OCI-LY7 (cell line): ENCODE measurements at regions not wholly inside any gene's neighbourhood (a gene's known extent, or its start where the extent isn't known, plus 50 kb on each side); places are given as distances from the start of the nearest gene placed in this dataset. TPM values are rescaled to one million over a fixed set of nuclear protein-coding genes. Genes with fewer than 3 reads are reported as not detected.
"Not testable (repeated sequence)": the region's sequence is repeated elsewhere in the genome, so short reads cannot be mapped to it uniquely, and the experiment has no call there.

ENCODE experiments used
- BruUV-seq: library from RNA; stranded (reverse); fragments of 400-500 nt; replicated peaks from 2 replicates; lab custom pipeline; 2021; lab: Mats Ljungman, UMichigan
- CTCF ChIA-PET: fragments of 300-600 bp; sonication (Branson Sonifier 250); formaldehyde crosslinking; loops from one replicate; lab custom pipeline; 2022; ENCODE audit warnings: antibody characterized with exemption; ENCODE audit not compliant: unreplicated experiment; lab: Charles Lee
- POLR2A ChIA-PET: fragments of 300-600 bp; sonication (Branson Sonifier 250); formaldehyde crosslinking; loops from one replicate; lab custom pipeline; 2022; ENCODE audit warnings: antibody characterized with exemption; lab: Charles Lee
- DNase-seq: peaks from one replicate; pipeline ENCODE4 v3.0.0-alpha.2; 2015; ENCODE audit warnings: low spot score
- H2AFZ ChIP-seq: fragments of 200-600 bp; sonication (generic), shearing (Covaris generic); 2 replicates; pipeline ENCODE4 v1.6.1; 2014; ENCODE audit warnings: mild to moderate bottlenecking, antibody characterized with exemption, low read length, moderate library complexity
- H3K27ac ChIP-seq: fragments of 200-600 bp; sonication (generic); 2 replicates; pipeline ENCODE4 v1.5.1; 2014; ENCODE audit warnings: mixed run types, low read depth, mild to moderate bottlenecking, moderate library complexity, low read length, inconsistent platforms; ENCODE audit not compliant: poor library complexity, severe bottlenecking
- H3K36me3 ChIP-seq: fragments of 200-600 bp; sonication (generic); 2 replicates; pipeline ENCODE4 v1.6.1; 2014; ENCODE audit warnings: mild to moderate bottlenecking, antibody characterized with exemption, low read length, moderate library complexity, mixed read lengths; ENCODE audit not compliant: insufficient read depth
- H3K4me1 ChIP-seq: fragments of 200-600 bp; sonication (generic); 2 replicates; pipeline ENCODE4 v1.5.1; 2014; ENCODE audit warnings: mild to moderate bottlenecking, low read length; ENCODE audit not compliant: insufficient read depth, poor library complexity, severe bottlenecking
- H3K4me2 ChIP-seq: fragments of 200-600 bp; sonication (generic); 2 replicates; pipeline ENCODE4 v1.6.1; 2014; ENCODE audit warnings: mild to moderate bottlenecking, low read length
- H3K4me3 ChIP-seq: fragments of 200-600 bp; sonication (generic); 2 replicates; pipeline ENCODE4 v1.5.1; 2014; ENCODE audit warnings: mild to moderate bottlenecking, low read depth, low read length; ENCODE audit not compliant: poor library complexity, severe bottlenecking
- H3K79me2 ChIP-seq: fragments of 200-600 bp; sonication (generic); 2 replicates; pipeline ENCODE4 v1.6.1; 2016; ENCODE audit warnings: low read depth, mild to moderate bottlenecking, low read length, moderate library complexity, mixed read lengths; ENCODE audit not compliant: insufficient read depth
- H3K9me2 ChIP-seq: fragments of 200-600 bp; sonication (generic); 2 replicates; pipeline ENCODE4 v1.6.1; 2016; ENCODE audit warnings: mild to moderate bottlenecking, low read length, mixed read lengths; ENCODE audit not compliant: insufficient read depth
- H3K9me3 ChIP-seq: fragments of 200-600 bp; sonication (generic); 2 replicates; pipeline ENCODE4 v1.6.1; 2014; ENCODE audit warnings: mild to moderate bottlenecking, mixed run types, low read length, mixed read lengths
- H4K20me1 ChIP-seq: fragments of 200-600 bp; sonication (generic); 2 replicates; pipeline ENCODE4 v1.6.1; 2014; ENCODE audit warnings: mild to moderate bottlenecking, antibody characterized with exemption, low read length, moderate library complexity, mixed read lengths; ENCODE audit not compliant: insufficient read depth
- CTCF ChIP-seq: fragments of 200-600 bp; sonication (generic); conservative IDR thresholded peaks from 2 replicates; pipeline ENCODE4 v1.5.1; 2014; ENCODE audit warnings: mild to moderate bottlenecking, antibody characterized with exemption, low read length, moderate library complexity, mixed read lengths
- EZH2phosphoT487 ChIP-seq: fragments of 200-600 bp; sonication (generic); IDR thresholded peaks from 2 replicates; pipeline ENCODE4 v1.6.1; 2018; ENCODE audit warnings: low read depth, borderline replicate concordance, mild to moderate bottlenecking, mixed run types, antibody characterized with exemption, low read length, moderate library complexity, mixed read lengths
- intact Hi-C: fragments of 100-400 bp; cut with micrococcal nuclease; formaldehyde crosslinking; loops from one replicate; pipeline ENCODE4 v1.10.0; 2022; ENCODE audit not compliant: unreplicated experiment
- microRNA-seq: library from miRNA; unstranded; fragments of <30 nt; microRNA quantifications from one replicate; pipeline ENCODE4 v1.2.0, GENCODE V29; 2022; ENCODE audit warnings: borderline replicate concordance
- small RNA-seq: library from RNA; depleted of rRNA; stranded (forward); fragments of <200 nt; gene quantifications from one replicate; pipeline ENCODE3, GENCODE V24; 2014

DNA sequence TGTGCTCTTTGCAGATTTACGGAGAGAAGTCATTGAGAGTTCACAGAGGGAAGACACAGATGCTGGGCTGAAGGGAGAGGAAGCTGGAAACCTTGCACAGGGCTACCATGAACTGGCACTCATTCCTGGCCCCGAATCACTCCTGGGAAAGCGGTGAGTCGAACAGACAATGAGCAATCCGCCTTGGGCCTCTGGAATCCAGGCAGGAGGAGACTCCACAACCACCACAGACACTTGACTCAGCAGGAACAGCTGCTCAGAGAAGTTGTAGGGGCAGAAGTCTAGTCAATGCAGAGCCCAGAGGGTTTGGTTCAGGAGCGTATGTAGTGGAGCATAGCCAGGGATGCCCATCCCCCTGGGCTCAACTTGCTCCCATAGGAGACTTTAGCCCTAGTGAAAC is 62.8 kb upstream of the GRIA3 start:
- no peak for DNase-seq
- ChIA-PET POLR2A (no interaction called here), CTCF (no interaction called here)
- Histone ChIP-seq H3K4me2 (no peak overlapping the region), H3K27ac (no peak overlapping the region), H3K4me1 (no peaks in the 10 kb centered on the region), H3K79me2 (no peaks in the 10 kb centered on the region), H3K9me2 (no peaks in the 10 kb centered on the region), H3K36me3 (no peaks in the 10 kb centered on the region), H4K20me1 (no peaks in the 10 kb centered on the region), H2AFZ (no peak overlapping the region), H3K9me3 (no peaks in the 10 kb centered on the region), H3K4me3 (no peak overlapping the region)
- BruUV-seq, result no TSS peak
- intact Hi-C loops, result no loop called here
- TF ChIP-seq EZH2phosphoT487 (no peak), CTCF (no peak)

DNA sequence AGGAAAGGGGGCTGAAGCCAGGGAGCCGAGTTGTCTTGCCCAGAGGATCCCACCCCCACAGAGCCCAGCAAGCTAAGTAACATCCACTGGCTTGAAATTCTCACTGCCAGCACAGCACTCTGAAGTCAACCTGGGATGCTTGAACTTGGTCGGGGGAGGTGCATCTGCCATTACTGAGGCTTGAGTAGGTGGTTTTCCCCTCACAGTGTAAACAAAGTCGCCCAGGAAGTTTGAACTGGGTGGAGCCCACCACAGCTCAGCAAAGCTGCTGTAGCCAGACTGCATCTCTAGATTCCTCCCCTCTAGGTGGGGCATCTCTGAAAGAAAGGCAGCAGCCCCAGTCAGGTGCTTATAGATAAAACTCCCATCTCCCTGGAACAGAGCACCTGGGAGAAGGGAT is 54.3 kb upstream of the GRIA3 start:
- H4K20me1 ChIP-seq, H3K27ac ChIP-seq, H3K4me1 ChIP-seq, CTCF ChIA-PET, H3K9me2 ChIP-seq, intact Hi-C loops, H3K36me3 ChIP-seq, BruUV-seq, POLR2A ChIA-PET, H3K79me2 ChIP-seq, H3K4me2 ChIP-seq, DNase-seq, H2AFZ ChIP-seq, H3K4me3 ChIP-seq, H3K9me3 ChIP-seq: not testable (repeated sequence)

Small RNA genes lying in the stretch of these regions (microRNA-seq; reads per million reads assigned to microRNA genes)
- gene MIR3672, result not detected

Small RNA genes lying in the stretch of these regions (small RNA-seq; reads per million reads assigned to genes)
- gene MIR3672 (not detected), gene RF00012 (not detected)
